HEK293T (cell line): ENCODE measurements at regions not wholly inside any gene's neighbourhood (a gene's known extent, or its start where the extent isn't known, plus 50 kb on each side); places are given as distances from the start of the nearest gene placed in this dataset.
"Not testable (repeated sequence)": the region's sequence is repeated elsewhere in the genome, so short reads cannot be mapped to it uniquely, and the experiment has no call there.

Source experiments
- CTCF ChIA-PET: fragments of 350-600 bp; formaldehyde crosslinking; extraction: SDS; loops from one replicate; lab custom pipeline; 2021; ENCODE audit warnings: antibody characterized with exemption, inconsistent platforms; lab: Yijun Ruan, JAX
- POLR2A ChIA-PET: fragments of 350-600 bp; formaldehyde crosslinking; extraction: SDS; loops from one replicate; lab custom pipeline; 2020; ENCODE audit warnings: antibody characterized with exemption, inconsistent platforms; lab: Yijun Ruan, JAX
- DNase-seq: peaks from one replicate; pipeline ENCODE4 v3.0.0; 2012; ENCODE audit warnings: mixed read lengths; ENCODE audit errors: extremely low spot score
- ARNT ChIP-seq: fragments of 450-650 bp; IDR thresholded peaks from 2 replicates; pipeline ENCODE4 v1.6.1; 2017; ENCODE audit warnings: mild to moderate bottlenecking
- BHLHE40 ChIP-seq: fragments of 450-650 bp; IDR thresholded peaks from 2 replicates; pipeline ENCODE4 v1.6.1; 2016; ENCODE audit warnings: mild to moderate bottlenecking, moderate library complexity, borderline replicate concordance
- CTBP1 ChIP-seq: fragments of 450-650 bp; IDR thresholded peaks from 2 replicates; pipeline ENCODE4 v1.6.1; 2016; ENCODE audit warnings: borderline replicate concordance
- ELF4 ChIP-seq: fragments of 450-650 bp; IDR thresholded peaks from 2 replicates; pipeline ENCODE4 v1.6.1; 2017; ENCODE audit warnings: antibody characterized with exemption
- FOXA1 ChIP-seq: fragments of 450-650 bp; IDR thresholded peaks from 2 replicates; pipeline ENCODE4 v1.6.1; 2016; ENCODE audit warnings: mild to moderate bottlenecking
- FOXK2 ChIP-seq: fragments of 450-650 bp; IDR thresholded peaks from 2 replicates; pipeline ENCODE4 v1.6.1; 2016; ENCODE audit warnings: mild to moderate bottlenecking
- FOXM1 ChIP-seq: fragments of 450-650 bp; IDR thresholded peaks from 2 replicates; pipeline ENCODE4 v1.6.1; 2017; ENCODE audit warnings: mild to moderate bottlenecking, borderline replicate concordance
- HDGF ChIP-seq: fragments of 450-650 bp; IDR thresholded peaks from 2 replicates; pipeline ENCODE4 v1.6.1; 2017; ENCODE audit warnings: antibody characterized with exemption, borderline replicate concordance
- L3MBTL2 ChIP-seq: fragments of 450-650 bp; conservative IDR thresholded peaks from 2 replicates; pipeline ENCODE4 v1.6.1; 2016; ENCODE audit warnings: mild to moderate bottlenecking
- LEF1 ChIP-seq: fragments of 450-650 bp; IDR thresholded peaks from 2 replicates; pipeline ENCODE4 v1.6.1; 2017; ENCODE audit warnings: mild to moderate bottlenecking, borderline replicate concordance
- NFRKB ChIP-seq: fragments of 450-650 bp; IDR thresholded peaks from 2 replicates; pipeline ENCODE4 v1.6.1; 2016; ENCODE audit warnings: mild to moderate bottlenecking, moderate library complexity
- SP1 ChIP-seq: fragments of 450-650 bp; IDR thresholded peaks from 2 replicates; pipeline ENCODE4 v1.6.1; 2017
- SUZ12 ChIP-seq: fragments of 450-650 bp; IDR thresholded peaks from 2 replicates; pipeline ENCODE4 v1.6.1; 2016; ENCODE audit warnings: mild to moderate bottlenecking
- TARDBP ChIP-seq: fragments of 450-650 bp; IDR thresholded peaks from 2 replicates; pipeline ENCODE4 v1.6.1; 2016
- ZNF384 ChIP-seq: fragments of 450-650 bp; IDR thresholded peaks from 2 replicates; pipeline ENCODE4 v1.6.1; 2016
- TF ChIP-seq, protein P1 (sequence below): fragments of 450-650 bp; IDR thresholded peaks from 2 replicates; pipeline ENCODE4 v1.6.1; 2016

DNA sequence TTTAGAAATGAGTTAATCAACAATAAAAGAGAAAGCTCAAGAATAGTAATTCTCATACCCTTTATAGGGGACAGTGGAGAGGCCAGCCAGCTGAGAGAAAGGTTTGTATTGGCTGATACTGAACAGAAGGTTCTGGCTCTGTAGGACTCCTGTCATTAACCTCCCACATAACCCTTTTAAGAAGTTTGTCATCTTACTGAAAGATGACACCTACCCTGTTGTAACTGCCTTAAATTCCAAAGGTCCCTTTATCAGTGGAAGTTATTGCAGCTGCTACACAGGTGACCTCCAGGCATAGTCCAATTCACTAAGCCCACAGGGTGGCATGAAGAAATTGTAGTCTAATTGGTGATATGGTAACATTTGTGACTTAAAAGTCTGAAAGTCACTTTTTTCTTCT is 790.1 kb downstream of the TENT5A start:
- ChIA-PET POLR2A (no interaction called here), CTCF (no interaction called here)
- no peak for DNase-seq
- TF ChIP-seq SUZ12 (no peak), HDGF (no peak), ELF4 (no peak), FOXA1 (no peak), NFRKB (no peak), FOXM1 (no peak), SP1 (no peak), ZNF384 (no peak), ARNT (no peak), CTBP1 (no peak), TARDBP (no peak), L3MBTL2 (no peak)
- TF ChIP-seq, protein P1, sequence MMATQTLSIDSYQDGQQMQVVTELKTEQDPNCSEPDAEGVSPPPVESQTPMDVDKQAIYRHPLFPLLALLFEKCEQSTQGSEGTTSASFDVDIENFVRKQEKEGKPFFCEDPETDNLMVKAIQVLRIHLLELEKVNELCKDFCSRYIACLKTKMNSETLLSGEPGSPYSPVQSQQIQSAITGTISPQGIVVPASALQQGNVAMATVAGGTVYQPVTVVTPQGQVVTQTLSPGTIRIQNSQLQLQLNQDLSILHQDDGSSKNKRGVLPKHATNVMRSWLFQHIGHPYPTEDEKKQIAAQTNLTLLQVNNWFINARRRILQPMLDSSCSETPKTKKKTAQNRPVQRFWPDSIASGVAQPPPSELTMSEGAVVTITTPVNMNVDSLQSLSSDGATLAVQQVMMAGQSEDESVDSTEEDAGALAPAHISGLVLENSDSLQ: no peak

DNA sequence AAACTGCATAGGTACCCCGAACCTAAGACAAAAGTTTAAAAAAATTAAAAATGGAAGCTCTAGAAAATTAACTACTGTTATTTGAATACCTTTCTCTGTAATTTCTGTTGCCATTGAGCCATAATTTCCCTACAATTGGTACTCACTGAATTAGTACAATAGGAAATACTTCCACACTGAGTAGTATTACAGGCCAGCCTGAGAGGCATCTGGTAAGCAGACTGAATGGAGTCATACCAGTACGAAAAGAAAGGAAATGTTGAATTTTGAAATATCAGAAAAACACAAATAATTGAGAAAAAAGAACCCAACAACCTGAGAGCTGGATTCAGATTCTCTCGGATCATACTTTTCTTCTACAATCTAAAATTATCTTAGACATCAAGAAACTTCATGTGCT is 791.3 kb downstream of the TENT5A start:
- ChIA-PET CTCF (interaction anchor here (0.7 kb wide), 1 partner anchor 792 kb away, joined by 3 read pairs; no protein-coding TSS in a partner anchor), POLR2A (no interaction called here)
- no peak for DNase-seq
- TF ChIP-seq LEF1 (no peak), ARNT (no peak), FOXM1 (no peak), TARDBP (no peak), L3MBTL2 (no peak), CTBP1 (no peak), ZNF384 (no peak), SUZ12 (no peak), SP1 (no peak)

DNA sequence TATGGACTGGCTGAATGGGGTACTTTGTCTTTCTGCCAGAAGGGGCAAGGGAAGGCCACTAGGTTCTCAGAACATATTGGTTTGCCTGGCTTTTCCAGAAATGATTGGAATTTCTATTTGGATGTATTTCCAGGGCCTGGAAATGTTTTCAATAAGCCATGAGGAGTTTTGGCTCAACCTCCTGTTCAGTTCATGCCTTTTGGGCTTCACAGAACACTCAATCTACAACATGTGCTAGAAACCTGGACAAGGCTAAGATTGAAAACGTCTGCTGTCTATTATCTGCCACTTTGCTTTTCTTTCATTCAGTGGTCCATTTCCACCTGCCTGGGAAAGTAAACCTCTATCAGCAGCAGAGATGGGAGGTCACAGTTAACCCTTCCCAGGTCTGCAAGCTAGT is 793.4 kb downstream of the TENT5A start:
- no peak for TF ChIP-seq L3MBTL2
- TF ChIP-seq FOXK2: no peak
- TF ChIP-seq ARNT: no peak
- no peak for TF ChIP-seq SUZ12
- no peak for TF ChIP-seq ZNF384
- TF ChIP-seq NFRKB: no peak
- no peak for TF ChIP-seq CTBP1
- TF ChIP-seq HDGF: no peak
- TF ChIP-seq ELF4: no peak
- no peak for TF ChIP-seq FOXA1
- no peak for DNase-seq
- POLR2A ChIA-PET: no interaction called here
- CTCF ChIA-PET: no interaction called here

DNA sequence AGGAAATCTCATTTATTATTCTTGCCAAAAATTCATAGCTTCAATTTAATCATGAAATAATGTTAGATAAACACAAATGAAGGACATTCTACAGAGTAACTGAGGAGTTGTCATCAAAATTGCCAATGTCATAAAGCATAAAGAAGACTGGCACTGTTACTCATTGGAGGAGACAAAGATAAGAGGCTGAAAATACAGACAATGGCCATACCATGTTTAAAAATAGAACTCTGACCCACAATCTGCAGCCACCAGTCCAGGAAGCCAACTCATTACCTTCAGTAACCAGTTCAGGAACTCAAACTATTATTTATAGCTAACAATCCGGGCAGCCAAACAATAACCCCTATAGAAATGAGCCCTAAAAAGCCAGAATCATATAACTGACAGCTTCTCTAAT is 795.6 kb downstream of the TENT5A start:
- ChIA-PET CTCF (no interaction called here), POLR2A (no interaction called here)
- DNase-seq: no peak
- TF ChIP-seq TARDBP (no peak), SP1 (no peak), BHLHE40 (no peak), FOXM1 (no peak), FOXA1 (no peak), CTBP1 (no peak), NFRKB (no peak), LEF1 (no peak), HDGF (no peak), ELF4 (no peak), ARNT (no peak), L3MBTL2 (no peak), ZNF384 (no peak), FOXK2 (no peak), SUZ12 (no peak)
- TF ChIP-seq, protein P1: no peak

DNA sequence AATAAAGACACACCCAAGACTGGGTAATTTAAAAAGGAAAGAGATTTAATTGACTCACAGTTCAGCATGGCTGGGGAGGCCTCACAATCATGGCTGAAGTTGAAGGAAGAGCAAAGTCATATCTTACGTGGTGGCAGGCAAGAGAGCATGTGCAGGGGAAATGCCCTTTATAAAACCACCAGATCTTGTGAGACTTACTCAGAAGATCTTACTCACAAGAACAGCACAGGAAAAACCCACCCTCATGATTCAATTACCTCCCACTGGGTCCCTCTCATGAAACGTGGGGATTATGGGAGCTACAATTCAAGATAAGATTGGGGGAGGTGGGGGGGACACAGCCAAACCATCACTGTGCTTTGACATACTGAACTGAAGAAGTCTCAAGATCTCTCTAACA is 800.0 kb downstream of the TENT5A start:
- CTCF ChIA-PET, POLR2A ChIA-PET: not testable (repeated sequence)

DNA sequence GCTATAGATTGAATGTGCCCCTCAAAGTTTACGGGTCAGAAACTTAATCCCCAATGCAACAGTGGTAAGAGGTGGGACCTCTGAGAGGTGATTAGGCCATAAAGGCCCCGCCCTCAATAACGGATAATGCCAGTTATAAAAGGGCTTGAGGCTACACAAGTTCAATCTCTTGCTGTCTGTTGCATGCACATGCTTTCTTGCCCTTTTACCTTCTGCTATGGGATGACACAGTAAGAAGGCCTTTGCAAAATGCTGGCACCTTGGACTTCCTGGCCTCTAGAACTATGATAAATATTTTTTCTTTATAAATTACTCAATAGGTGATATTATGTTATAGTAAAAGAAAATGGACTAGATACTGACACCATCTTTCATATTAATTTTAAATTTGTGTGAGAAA is 806.1 kb downstream of the TENT5A start:
- TF ChIP-seq L3MBTL2: no peak
- no peak for TF ChIP-seq SUZ12
- TF ChIP-seq FOXA1: no peak
- TF ChIP-seq LEF1: no peak
- no peak for TF ChIP-seq FOXK2
- no peak for TF ChIP-seq FOXM1
- no peak for TF ChIP-seq BHLHE40
- TF ChIP-seq ARNT: no peak
- TF ChIP-seq, protein P1: no peak
- no peak for TF ChIP-seq HDGF
- ChIA-PET POLR2A (no interaction called here), CTCF (no interaction called here)
- DNase-seq: no peak

More for the DNA sequence above, 800.0 kb downstream of the TENT5A start:
- not testable (repeated sequence) for DNase-seq

DNA sequence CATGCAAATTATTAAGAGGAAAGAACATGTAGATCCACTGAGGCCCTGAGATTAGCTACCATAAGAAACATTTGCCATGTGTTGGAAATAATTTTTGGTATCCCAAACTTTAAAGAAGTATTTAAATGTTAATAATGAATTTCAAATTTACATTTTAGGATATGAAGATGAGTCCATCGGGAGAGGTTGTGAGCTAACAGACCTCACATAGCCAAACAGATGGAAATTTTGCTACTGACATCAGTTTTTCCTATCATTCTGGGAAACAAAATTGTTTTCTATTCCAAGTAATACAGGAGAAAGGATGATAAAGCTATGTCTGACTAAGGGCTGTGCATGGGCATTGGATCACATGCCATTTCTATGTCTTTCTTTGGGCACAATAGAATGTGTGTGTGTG is 809.6 kb downstream of the TENT5A start:
- POLR2A ChIA-PET: no interaction called here
- TF ChIP-seq FOXA1 (no peak), TARDBP (no peak), LEF1 (no peak), HDGF (no peak), L3MBTL2 (no peak), BHLHE40 (no peak), NFRKB (no peak), SUZ12 (no peak), SP1 (no peak), ELF4 (no peak), CTBP1 (no peak), FOXM1 (no peak)
- TF ChIP-seq, protein P1: no peak

More for the DNA sequence above, 809.6 kb downstream of the TENT5A start:
- DNase-seq: no peak
- CTCF ChIA-PET: interaction anchor here (0.6 kb wide), 1 partner anchor 337 kb away, joined by 3 read pairs; no protein-coding TSS in a partner anchor
